ENCODE measurements at regions not wholly inside any gene's neighbourhood (a gene's known extent, or its start where the extent isn't known, plus 50 kb on each side); places are given as distances from the start of the nearest gene placed in this dataset.

DNA sequence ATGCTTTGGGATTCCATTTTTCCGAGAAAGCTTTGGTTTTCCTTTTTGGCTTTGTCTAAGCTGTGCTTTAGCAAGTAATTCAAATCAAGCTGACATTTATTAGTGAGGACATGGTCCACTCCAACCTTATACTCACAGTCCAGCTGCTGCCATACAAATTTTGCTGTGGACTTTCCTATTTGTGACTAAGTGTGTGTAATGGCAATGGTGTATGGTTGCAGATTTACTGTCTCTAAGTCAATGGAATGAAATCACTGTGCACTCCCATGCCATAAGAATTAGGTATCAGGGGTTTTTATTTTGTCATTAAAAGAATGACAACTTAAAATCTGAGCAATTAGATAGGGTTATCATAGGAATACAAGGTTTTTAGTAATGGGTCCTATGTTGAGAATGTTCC is 530.0 kb downstream of the CCDC171 start (continued):
- no peak for TF ChIP-seq POLR2A (IDR thresholded peaks at IDR 0.05; ENCODE audit: borderline replicate concordance, extremely low read depth, insufficient read depth, insufficient read length)
- TF ChIP-seq POLR2AphosphoS5 (IDR thresholded peaks at IDR 0.05; ENCODE audit: low read depth, low read length) = no peak
- no peak for TF ChIP-seq FOSL1 (IDR thresholded peaks at IDR 0.05; ENCODE audit: low read depth)
- TF ChIP-seq EZH2phosphoT487 (IDR thresholded peaks at IDR 0.05; ENCODE audit: borderline replicate concordance) = no peak

DNA sequence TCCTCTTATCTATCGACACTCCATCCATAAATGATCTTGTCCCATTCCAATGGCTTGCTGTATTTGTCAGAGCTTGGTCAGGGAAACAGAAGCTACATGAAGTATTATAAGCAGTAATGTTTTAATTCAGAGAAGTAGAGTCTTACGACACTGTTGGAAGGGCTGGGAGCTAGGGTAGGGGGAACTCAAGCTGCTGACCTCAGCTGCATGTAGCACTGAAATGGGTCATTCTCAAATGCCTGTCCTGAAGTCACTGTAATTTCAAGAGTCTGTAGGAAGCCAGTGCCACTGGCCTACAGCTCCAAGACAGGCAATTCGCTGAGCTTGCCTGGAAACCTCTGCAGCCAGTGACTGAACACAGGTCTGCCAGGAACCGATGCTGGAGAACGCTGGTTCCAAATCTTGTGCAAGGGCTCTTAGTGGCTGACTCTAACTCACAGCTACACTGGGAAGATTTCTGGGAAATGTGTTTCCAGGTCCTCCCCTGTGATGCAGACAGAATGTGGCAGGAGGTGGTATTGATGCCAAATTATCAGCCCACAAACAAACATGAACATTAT is 532.4 kb downstream of the CCDC171 start:
- ChIA-PET POLR2A (no interaction called here), RAD21 (ENCODE audit: low non-redundant PET in 1 of 2, low total read pairs in 2 of 2, uncharacterized antibody in 2 of 2, unreplicated experiment in 2 of 2) (no interaction called here), CTCF (no interaction called here)
- Histone ChIP-seq H3K4me3 (replicated peaks in 1 of 2; ENCODE audit: low read depth in 1 of 2, low read length in 2 of 2) (no peak overlapping the region), H3K36me3 (ENCODE audit: control insufficient read depth in 1 of 2, insufficient read depth in 2 of 2, low read length in 2 of 2) (no peaks in the 10 kb centered on the region), H3K9me3 (ENCODE audit: control insufficient read depth in 1 of 2, insufficient read depth in 1 of 2, low read depth in 1 of 2, low read length in 2 of 2) (no peaks in the 10 kb centered on the region), H3K9me2 (ENCODE audit: insufficient read depth) (no peaks in the 10 kb centered on the region), H4K20me1 (ENCODE audit: insufficient read depth) (no peaks in the 10 kb centered on the region), H3K79me2 (ENCODE audit: insufficient read depth, low read length) (no peaks in the 10 kb centered on the region), H3K4me2 (ENCODE audit: low read length) (no peak overlapping the region), H3K27ac (ENCODE audit: low read depth, low read length) (no peak overlapping the region), H3K4me1 (ENCODE audit: control insufficient read depth in 1 of 2, insufficient read depth in 2 of 2, low read length in 2 of 2) (no peaks in the 10 kb centered on the region), H3K9ac (ENCODE audit: low read length) (no peak overlapping the region), H2AFZ (ENCODE audit: low read depth, low read length, poor library complexity, severe bottlenecking) (no peak overlapping the region), H3K27me3 (ENCODE audit: insufficient read depth, low read length) (0 out of 2 replicates have a peak, but pooled peaks cover 5% of the 10 kb centered on the region)
- no peak for ATAC-seq
- intact Hi-C loops (cut with micrococcal nuclease) = no loop called here
- TF ChIP-seq SRF (IDR thresholded peaks at IDR 0.05; ENCODE audit: low read depth) = no peak
- no peak for TF ChIP-seq ELF1 (IDR thresholded peaks at IDR 0.05; ENCODE audit: borderline replicate concordance, low read depth)
- TF ChIP-seq POLR2A (IDR thresholded peaks at IDR 0.05; ENCODE audit: borderline replicate concordance, extremely low read depth, insufficient read depth, insufficient read length) = no peak
- no peak for TF ChIP-seq YY1 (IDR thresholded peaks at IDR 0.05; ENCODE audit: extremely low read depth, insufficient replicate concordance, low read depth, low read length)
- TF ChIP-seq, protein P1, sequence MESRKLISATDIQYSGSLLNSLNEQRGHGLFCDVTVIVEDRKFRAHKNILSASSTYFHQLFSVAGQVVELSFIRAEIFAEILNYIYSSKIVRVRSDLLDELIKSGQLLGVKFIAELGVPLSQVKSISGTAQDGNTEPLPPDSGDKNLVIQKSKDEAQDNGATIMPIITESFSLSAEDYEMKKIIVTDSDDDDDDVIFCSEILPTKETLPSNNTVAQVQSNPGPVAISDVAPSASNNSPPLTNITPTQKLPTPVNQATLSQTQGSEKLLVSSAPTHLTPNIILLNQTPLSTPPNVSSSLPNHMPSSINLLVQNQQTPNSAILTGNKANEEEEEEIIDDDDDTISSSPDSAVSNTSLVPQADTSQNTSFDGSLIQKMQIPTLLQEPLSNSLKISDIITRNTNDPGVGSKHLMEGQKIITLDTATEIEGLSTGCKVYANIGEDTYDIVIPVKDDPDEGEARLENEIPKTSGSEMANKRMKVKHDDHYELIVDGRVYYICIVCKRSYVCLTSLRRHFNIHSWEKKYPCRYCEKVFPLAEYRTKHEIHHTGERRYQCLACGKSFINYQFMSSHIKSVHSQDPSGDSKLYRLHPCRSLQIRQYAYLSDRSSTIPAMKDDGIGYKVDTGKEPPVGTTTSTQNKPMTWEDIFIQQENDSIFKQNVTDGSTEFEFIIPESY (IDR thresholded peaks at IDR 0.05; ENCODE audit: extremely low read depth, insufficient replicate concordance, low read length) = no peak
- no peak for TF ChIP-seq RAD21 (IDR thresholded peaks at IDR 0.05; ENCODE audit: low read depth)
- no peak for TF ChIP-seq ZFX (IDR thresholded peaks at IDR 0.05)
- no peak for TF ChIP-seq SIN3A (IDR thresholded peaks at IDR 0.05; ENCODE audit: low read depth)
- BruUV-seq (replicated peaks) = no TSS peak
- DNase-seq (ENCODE audit: low read depth, low spot score) = no peak
